ENCODE measurements at regions not wholly inside any gene's neighbourhood (a gene's known extent, or its start where the extent isn't known, plus 50 kb on each side); places are given as distances from the start of the nearest gene placed in this dataset.

DNA sequence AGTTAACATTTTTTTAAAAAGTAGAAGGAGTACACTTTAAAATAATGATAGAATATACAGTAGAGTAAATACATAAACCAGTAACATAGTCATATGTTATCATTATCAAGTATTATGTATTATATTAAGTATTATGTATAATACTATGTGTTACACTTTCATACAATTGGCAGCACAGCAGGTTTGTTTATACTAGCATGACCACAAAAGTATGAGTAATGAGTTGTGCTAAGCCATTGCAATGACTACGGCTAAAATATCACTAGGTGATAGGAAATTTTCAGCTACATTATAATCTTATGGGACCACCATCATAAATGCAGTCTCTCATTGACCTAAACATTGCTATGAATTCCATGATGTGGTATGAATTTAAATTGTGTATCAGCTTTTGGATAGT lies 506.0 kb downstream of the HTR1A start:
- TF ChIP-seq, protein P1, sequence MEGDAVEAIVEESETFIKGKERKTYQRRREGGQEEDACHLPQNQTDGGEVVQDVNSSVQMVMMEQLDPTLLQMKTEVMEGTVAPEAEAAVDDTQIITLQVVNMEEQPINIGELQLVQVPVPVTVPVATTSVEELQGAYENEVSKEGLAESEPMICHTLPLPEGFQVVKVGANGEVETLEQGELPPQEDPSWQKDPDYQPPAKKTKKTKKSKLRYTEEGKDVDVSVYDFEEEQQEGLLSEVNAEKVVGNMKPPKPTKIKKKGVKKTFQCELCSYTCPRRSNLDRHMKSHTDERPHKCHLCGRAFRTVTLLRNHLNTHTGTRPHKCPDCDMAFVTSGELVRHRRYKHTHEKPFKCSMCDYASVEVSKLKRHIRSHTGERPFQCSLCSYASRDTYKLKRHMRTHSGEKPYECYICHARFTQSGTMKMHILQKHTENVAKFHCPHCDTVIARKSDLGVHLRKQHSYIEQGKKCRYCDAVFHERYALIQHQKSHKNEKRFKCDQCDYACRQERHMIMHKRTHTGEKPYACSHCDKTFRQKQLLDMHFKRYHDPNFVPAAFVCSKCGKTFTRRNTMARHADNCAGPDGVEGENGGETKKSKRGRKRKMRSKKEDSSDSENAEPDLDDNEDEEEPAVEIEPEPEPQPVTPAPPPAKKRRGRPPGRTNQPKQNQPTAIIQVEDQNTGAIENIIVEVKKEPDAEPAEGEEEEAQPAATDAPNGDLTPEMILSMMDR (IDR thresholded peaks at IDR 0.05) = no peak
- H3K36me3 ChIP-seq = no peaks in the 10 kb centered on the region

GRCh38 chr5:63451188-63451587 lies 511.1 kb downstream of the HTR1A start:
- H3K4me3 ChIP-seq = no peak overlapping the region
- no peak for DNase-seq
- no peaks in the 10 kb centered on the region for H3K9me3 ChIP-seq
- peaks cover 0 to 13% (median 0%) of the 10 kb centered on the region in 4 donors for H3K4me1 ChIP-seq
- H3K36me3 ChIP-seq = no peaks in the 10 kb centered on the region
- TF ChIP-seq, protein P1 (IDR thresholded peaks at IDR 0.05) = no peak
- intact Hi-C loops (cut with DNase I; ENCODE audit: low total_unique reads) = no loop called here
- no peak overlapping the region for H3K27ac ChIP-seq
- H3K27me3 ChIP-seq = no peaks in the 10 kb centered on the region

More for the DNA sequence above, 506.0 kb downstream of the HTR1A start:
- Histone ChIP-seq H3K27me3 (no peaks in the 10 kb centered on the region), H3K27ac (no peak overlapping the region), H3K9me3 (no peaks in the 10 kb centered on the region), H3K4me3 (no peak overlapping the region), H3K4me1 (peaks cover 0 to 3% (median 0%) of the 10 kb centered on the region in 4 donors)
- DNase-seq = no peak
- intact Hi-C loops (cut with DNase I; ENCODE audit: low total_unique reads) = no loop called here

- Histone ChIP-seq H3K9me3 (no peaks in the 10 kb centered on the region), H3K4me3 (no peak overlapping the region), H3K4me1 (no peaks in the 10 kb centered on the region), H3K36me3 (no peaks in the 10 kb centered on the region), H3K27ac (no peak overlapping the region), H3K27me3 (no peaks in the 10 kb centered on the region)
- TF ChIP-seq, protein P1 (IDR thresholded peaks at IDR 0.05) = no peak
- DNase-seq = no peak
- intact Hi-C loops (cut with DNase I; ENCODE audit: low total_unique reads) = no loop called here
Observed at GRCh38 chr5:63439537-63439936, 522.7 kb downstream of the HTR1A start.

- intact Hi-C loops (cut with DNase I; ENCODE audit: low total_unique reads) = no loop called here
Observed at GRCh38 chr5:63409737-63410136, 552.5 kb downstream of the HTR1A start.

GRCh38 chr5:63408984-63409383 lies 553.3 kb downstream of the HTR1A start:
- TF ChIP-seq, protein P1 (IDR thresholded peaks at IDR 0.05) = no peak
- Histone ChIP-seq H3K27me3 (no peaks in the 10 kb centered on the region), H3K36me3 (no peaks in the 10 kb centered on the region), H3K4me1 (no peaks in the 10 kb centered on the region), H3K9me3 (no peaks in the 10 kb centered on the region), H3K27ac (no peak overlapping the region), H3K4me3 (no peak overlapping the region)
- intact Hi-C loops (cut with DNase I; ENCODE audit: low total_unique reads) = no loop called here
- DNase-seq = no peak

More at GRCh38 chr5:63409737-63410136, 552.5 kb downstream of the HTR1A start:
- no peaks in the 10 kb centered on the region for H3K4me1 ChIP-seq
- DNase-seq = no peak
- H3K27ac ChIP-seq = no peak overlapping the region
- no peaks in the 10 kb centered on the region for H3K9me3 ChIP-seq
- TF ChIP-seq, protein P1 (IDR thresholded peaks at IDR 0.05) = no peak
- no peaks in the 10 kb centered on the region for H3K27me3 ChIP-seq
- H3K4me3 ChIP-seq = no peak overlapping the region
- H3K36me3 ChIP-seq = no peaks in the 10 kb centered on the region

All from tibial artery (tissue), 4 donors.